DND-41 (cell line): ENCODE measurements at regions not wholly inside any gene's neighbourhood (a gene's known extent, or its start where the extent isn't known, plus 50 kb on each side); places are given as distances from the start of the nearest gene placed in this dataset.

Experiments used
- ATAC-seq: fragments of 200-7000 bp; cut with Tn5 transposase; 3 replicates; pipeline ENCODE4 v1.9.1; 2021; ENCODE audit warnings: low read depth; ENCODE audit not compliant: insufficient read depth
- DNase-seq: peaks from one replicate; pipeline ENCODE4 v3.0.0-alpha.2; 2020
- H2AFZ ChIP-seq: 2 replicates; pipeline ENCODE4 v1.6.0; 2012; ENCODE audit warnings: low read depth, low read length
- H3K27ac ChIP-seq: 2 replicates; pipeline ENCODE4 v1.5.1; 2012; ENCODE audit warnings: low read length, inconsistent platforms
- H3K27me3 ChIP-seq: fragments of 200-600 bp; sonication (generic); 2 replicates; pipeline ENCODE4 v1.6.0; 2012; ENCODE audit warnings: low read length, mild to moderate bottlenecking, inconsistent platforms; ENCODE audit not compliant: insufficient read depth, poor library complexity
- H3K36me3 ChIP-seq: 2 replicates; pipeline ENCODE4 v1.5.1; 2012; ENCODE audit warnings: low read length, inconsistent platforms; ENCODE audit not compliant: insufficient read depth
- H3K4me1 ChIP-seq: 2 replicates; pipeline ENCODE4 v1.5.1; 2012; ENCODE audit warnings: mild to moderate bottlenecking, low read length; ENCODE audit not compliant: insufficient read depth
- H3K4me2 ChIP-seq: 2 replicates; pipeline ENCODE4 v1.6.0; 2012; ENCODE audit warnings: mild to moderate bottlenecking, moderate library complexity, low read length, inconsistent platforms; ENCODE audit not compliant: insufficient read depth
- H3K4me3 ChIP-seq, 2 experiments: fragments of 200-600 bp in 1 of 2; shearing (Covaris generic) in 1 of 2; 2 replicates each; pipeline ENCODE4 v1.5.1; 2012 to 2016; ENCODE audit warnings: inconsistent platforms in 2 of 2, low read length in 2 of 2, mild to moderate bottlenecking in 2 of 2, low read depth in 1 of 2, moderate library complexity in 1 of 2
- H3K79me2 ChIP-seq: 2 replicates; pipeline ENCODE4 v1.6.0; 2012; ENCODE audit warnings: low read length, inconsistent platforms; ENCODE audit not compliant: insufficient read depth
- H3K9ac ChIP-seq: 2 replicates; pipeline ENCODE4 v1.6.0; 2012; ENCODE audit warnings: low read depth, mild to moderate bottlenecking, inconsistent platforms, low read length, moderate library complexity
- H3K9me3 ChIP-seq: 2 replicates; pipeline ENCODE4 v1.5.1; 2012; ENCODE audit warnings: low read length, moderate library complexity, mild to moderate bottlenecking, inconsistent platforms; ENCODE audit not compliant: insufficient read depth, severe bottlenecking
- H4K20me1 ChIP-seq: 2 replicates; pipeline ENCODE4 v1.6.0; 2012; ENCODE audit warnings: low read length; ENCODE audit not compliant: insufficient read depth
- EZH2 ChIP-seq: IDR thresholded peaks from 3 replicates; pipeline ENCODE4 v1.6.1; 2012; ENCODE audit warnings: borderline replicate concordance, low read depth, mild to moderate bottlenecking, moderate library complexity, low read length, inconsistent platforms; ENCODE audit not compliant: severe bottlenecking
- TF ChIP-seq, protein P1 (sequence below): IDR thresholded peaks from 2 replicates; pipeline ENCODE4 v1.5.1; 2012; ENCODE audit warnings: borderline replicate concordance, low read length, moderate library complexity, mild to moderate bottlenecking; ENCODE audit not compliant: poor library complexity, severe bottlenecking; ENCODE audit errors: extremely low read depth

DNA sequence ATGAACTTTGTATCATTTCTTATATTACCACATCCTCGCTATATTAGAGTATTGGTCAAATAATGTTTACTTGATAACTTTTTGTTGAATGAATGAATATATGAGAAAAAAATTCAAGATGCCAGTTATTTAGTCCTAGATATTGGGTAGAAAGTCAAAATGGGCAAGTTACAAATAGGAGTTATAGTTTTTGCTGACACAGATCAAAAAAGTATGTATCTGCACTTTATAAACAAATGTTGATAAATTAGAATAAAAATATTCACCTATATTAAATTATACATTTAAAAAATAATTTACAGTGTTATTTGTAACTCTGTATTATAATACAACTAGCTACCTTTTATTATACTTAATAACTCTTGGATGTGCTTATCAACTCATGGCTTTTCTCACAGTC lies 57.8 kb upstream of the NDST4 start:
- Histone ChIP-seq H3K27ac (no peak overlapping the region), H3K36me3 (no peaks in the 10 kb centered on the region), H2AFZ (no peak overlapping the region), H3K9ac (no peak overlapping the region), H3K9me3 (no peaks in the 10 kb centered on the region), H3K27me3 (no peaks in the 10 kb centered on the region), H4K20me1 (no peaks in the 10 kb centered on the region), H3K4me1 (no peaks in the 10 kb centered on the region), H3K4me3 (no peak overlapping the region), H3K4me2 (no peak overlapping the region), H3K79me2 (no peaks in the 10 kb centered on the region)
- DNase-seq: no peak
- no peak for ATAC-seq
- no peak for TF ChIP-seq EZH2
- TF ChIP-seq, protein P1, sequence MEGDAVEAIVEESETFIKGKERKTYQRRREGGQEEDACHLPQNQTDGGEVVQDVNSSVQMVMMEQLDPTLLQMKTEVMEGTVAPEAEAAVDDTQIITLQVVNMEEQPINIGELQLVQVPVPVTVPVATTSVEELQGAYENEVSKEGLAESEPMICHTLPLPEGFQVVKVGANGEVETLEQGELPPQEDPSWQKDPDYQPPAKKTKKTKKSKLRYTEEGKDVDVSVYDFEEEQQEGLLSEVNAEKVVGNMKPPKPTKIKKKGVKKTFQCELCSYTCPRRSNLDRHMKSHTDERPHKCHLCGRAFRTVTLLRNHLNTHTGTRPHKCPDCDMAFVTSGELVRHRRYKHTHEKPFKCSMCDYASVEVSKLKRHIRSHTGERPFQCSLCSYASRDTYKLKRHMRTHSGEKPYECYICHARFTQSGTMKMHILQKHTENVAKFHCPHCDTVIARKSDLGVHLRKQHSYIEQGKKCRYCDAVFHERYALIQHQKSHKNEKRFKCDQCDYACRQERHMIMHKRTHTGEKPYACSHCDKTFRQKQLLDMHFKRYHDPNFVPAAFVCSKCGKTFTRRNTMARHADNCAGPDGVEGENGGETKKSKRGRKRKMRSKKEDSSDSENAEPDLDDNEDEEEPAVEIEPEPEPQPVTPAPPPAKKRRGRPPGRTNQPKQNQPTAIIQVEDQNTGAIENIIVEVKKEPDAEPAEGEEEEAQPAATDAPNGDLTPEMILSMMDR: no peak

DNA sequence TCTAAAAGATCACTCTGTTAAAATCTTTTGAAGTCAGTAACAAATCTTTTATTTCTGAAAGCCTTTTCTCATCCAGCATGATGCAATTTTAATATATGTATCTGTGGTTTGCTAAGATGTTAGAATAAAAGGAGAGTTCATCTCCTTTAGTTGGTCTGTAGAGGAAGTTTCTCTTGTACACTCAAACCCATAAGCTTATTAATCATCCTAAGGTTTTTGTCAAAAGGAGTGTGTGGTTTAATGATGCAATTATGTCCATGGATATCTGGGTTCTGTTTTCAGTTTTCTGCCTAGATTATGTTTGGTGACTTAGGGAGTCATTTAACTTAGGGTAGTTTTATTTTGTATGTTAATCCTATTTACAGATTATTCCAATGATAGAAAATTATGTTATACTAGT lies 52.1 kb upstream of the NDST4 start:
- ATAC-seq (peak; percentile 57; the same call in 2 of the 3 replicates), DNase-seq (no peak)
- no peaks in the 10 kb centered on the region for H4K20me1 ChIP-seq
- H3K9ac ChIP-seq: no peak overlapping the region
- H3K4me1 ChIP-seq: no peaks in the 10 kb centered on the region
- no peaks in the 10 kb centered on the region for H3K36me3 ChIP-seq
- H3K9me3 ChIP-seq: no peaks in the 10 kb centered on the region
- no peak overlapping the region for H2AFZ ChIP-seq
- H3K79me2 ChIP-seq: no peaks in the 10 kb centered on the region
- no peaks in the 10 kb centered on the region for H3K27me3 ChIP-seq
- H3K27ac ChIP-seq: no peak overlapping the region
- TF ChIP-seq, protein P1: no peak
- no peak for TF ChIP-seq EZH2
- no peak overlapping the region for H3K4me3 ChIP-seq
- no peak overlapping the region for H3K4me2 ChIP-seq
